ENCODE measurements at regions not wholly inside any gene's neighbourhood (a gene's known extent, or its start where the extent isn't known, plus 50 kb on each side); places are given as distances from the start of the nearest gene placed in this dataset.

- H3K36me3 ChIP-seq (replicated peaks in 1 of 2; ENCODE audit: control extremely low read depth in 1 of 2, control insufficient read depth in 1 of 2, extremely low read depth in 1 of 2, insufficient read depth in 2 of 2, low read length in 1 of 2) = no peaks in the 10 kb centered on the region
- Mint-ChIP-seq H3K4me1 (no peaks in the 10 kb centered on the region), H3K27ac (no peak overlapping the region), H3K4me3 (no peak overlapping the region), H3K9me3 (ENCODE audit: insufficient read depth) (no peaks in the 10 kb centered on the region), H3K27me3 (no peaks in the 10 kb centered on the region)
- no peak overlapping the region for H3K4me3 ChIP-seq (ENCODE audit: control extremely low read depth in 1 of 5, extremely low read depth in 1 of 5, insufficient read depth in 1 of 5, low read depth in 2 of 5, low read length in 4 of 5)
- no peaks in the 10 kb centered on the region for H4K20me1 ChIP-seq (ENCODE audit: control insufficient read depth, insufficient read depth, low read length, poor library complexity, severe bottlenecking)
- intact Hi-C loops (cut with micrococcal nuclease) = no loop called here
- H3K4me2 ChIP-seq (replicated peaks; ENCODE audit: low read depth, low read length, poor library complexity, severe bottlenecking) = no peak overlapping the region
- no peak overlapping the region for H2AFZ ChIP-seq (ENCODE audit: insufficient read depth, low read depth, low read length, poor library complexity, severe bottlenecking)
- no peaks in the 10 kb centered on the region for H3K4me1 ChIP-seq (ENCODE audit: control insufficient read depth in 2 of 2, insufficient read depth in 2 of 2, low read length in 2 of 2)
- H3K9ac ChIP-seq (ENCODE audit: low read length) = no peak overlapping the region
- ATAC-seq (ENCODE audit: low read depth) (no peak), DNase-seq (no peak)
- no peaks in the 10 kb centered on the region for H3K79me2 ChIP-seq (ENCODE audit: control insufficient read depth, insufficient read depth, low read length)
- no peaks in the 10 kb centered on the region for H3K27me3 ChIP-seq (replicated peaks in 1 of 4; ENCODE audit: control extremely low read depth in 1 of 4, control insufficient read depth in 3 of 4, insufficient read depth in 4 of 4, low read length in 3 of 4)
- no peak for TF ChIP-seq EZH2 (IDR thresholded peaks at IDR 0.05; ENCODE audit: borderline replicate concordance, insufficient read depth, low read depth, low read length, poor library complexity, severe bottlenecking)
- TF ChIP-seq CTCF (IDR thresholded peaks at IDR 0.05) = no peak
- H3K27ac ChIP-seq (ENCODE audit: low read length in 2 of 2) = no peak overlapping the region
- H3K9me3 ChIP-seq (ENCODE audit: control extremely low read depth in 1 of 3, control insufficient read depth in 2 of 3, insufficient read depth in 1 of 3, low read length in 2 of 3) = no peaks in the 10 kb centered on the region
- POLR2A ChIA-PET = no interaction called here
- CTCF ChIA-PET = no interaction called here
These were observed 279.0 kb downstream of the OGFRL1 start for GRCh38 chr6:71567562-71567961.

GRCh38 chr6:71577766-71578165, 289.2 kb downstream of the OGFRL1 start:
- Mint-ChIP-seq H3K27me3 (no peaks in the 10 kb centered on the region), H3K4me3 (no peak overlapping the region), H3K4me1 (no peaks in the 10 kb centered on the region), H3K27ac (no peak overlapping the region), H3K9me3 (ENCODE audit: insufficient read depth) (no peaks in the 10 kb centered on the region)
- Histone ChIP-seq H3K27me3 (replicated peaks in 1 of 4; ENCODE audit: control extremely low read depth in 1 of 4, control insufficient read depth in 3 of 4, insufficient read depth in 4 of 4, low read length in 3 of 4) (peaks cover 0 to 4% (median 0%) of the 10 kb centered on the region in 4 experiments), H3K4me1 (ENCODE audit: control insufficient read depth in 2 of 2, insufficient read depth in 2 of 2, low read length in 2 of 2) (no peaks in the 10 kb centered on the region), H3K36me3 (replicated peaks in 1 of 2; ENCODE audit: control extremely low read depth in 1 of 2, control insufficient read depth in 1 of 2, extremely low read depth in 1 of 2, insufficient read depth in 2 of 2, low read length in 1 of 2) (no peaks in the 10 kb centered on the region), H3K4me3 (ENCODE audit: control extremely low read depth in 1 of 5, extremely low read depth in 1 of 5, insufficient read depth in 1 of 5, low read depth in 2 of 5, low read length in 4 of 5) (no peak overlapping the region), H3K4me2 (replicated peaks; ENCODE audit: low read depth, low read length, poor library complexity, severe bottlenecking) (no peak overlapping the region), H3K27ac (ENCODE audit: low read length in 2 of 2) (no peak overlapping the region), H3K9ac (ENCODE audit: low read length) (no peak overlapping the region), H4K20me1 (ENCODE audit: control insufficient read depth, insufficient read depth, low read length, poor library complexity, severe bottlenecking) (no peaks in the 10 kb centered on the region), H2AFZ (ENCODE audit: insufficient read depth, low read depth, low read length, poor library complexity, severe bottlenecking) (no peak overlapping the region), H3K79me2 (ENCODE audit: control insufficient read depth, insufficient read depth, low read length) (no peaks in the 10 kb centered on the region), H3K9me3 (ENCODE audit: control extremely low read depth in 1 of 3, control insufficient read depth in 2 of 3, insufficient read depth in 1 of 3, low read length in 2 of 3) (no peaks in the 10 kb centered on the region)
- ATAC-seq (ENCODE audit: low read depth) (no peak), DNase-seq (no peak)
- intact Hi-C loops (cut with micrococcal nuclease) = no loop called here
- CTCF ChIA-PET = no interaction called here
- POLR2A ChIA-PET = no interaction called here
- TF ChIP-seq EZH2 (IDR thresholded peaks at IDR 0.05; ENCODE audit: borderline replicate concordance, insufficient read depth, low read depth, low read length, poor library complexity, severe bottlenecking) (no peak), CTCF (IDR thresholded peaks at IDR 0.05) (no peak)
